ELR (cell line): ENCODE measurements at regions not wholly inside any gene's neighbourhood (a gene's known extent, or its start where the extent isn't known, plus 50 kb on each side); places are given as distances from the start of the nearest gene placed in this dataset.
"Not testable (repeated sequence)": the region's sequence is repeated elsewhere in the genome, so short reads cannot be mapped to it uniquely, and the experiment has no call there.

Experiments used
- DNase-seq: peaks from one replicate; pipeline ENCODE4 v3.0.0-alpha.2; 2015; ENCODE audit warnings: low read depth

DNA sequence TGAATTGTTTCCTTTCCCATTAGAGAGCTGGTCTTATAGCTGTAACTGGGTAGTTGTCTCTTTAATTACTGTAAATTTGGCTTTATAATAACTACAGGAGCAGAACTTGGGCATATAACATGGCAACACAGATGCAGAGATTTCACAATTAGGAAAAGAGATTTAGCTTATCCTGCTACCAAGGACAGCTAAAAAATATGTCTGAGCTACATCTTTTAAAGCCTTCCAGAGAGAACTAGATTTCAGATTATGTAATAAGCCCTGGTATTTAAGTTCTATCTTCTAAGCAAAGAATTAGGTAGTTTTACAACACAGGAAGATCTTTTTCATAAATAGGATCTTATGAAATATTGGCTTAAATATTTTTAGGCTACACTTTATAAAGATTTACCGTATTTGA, 313.8 kb downstream of the S1PR1 start:
- no peak for DNase-seq

- no peak for DNase-seq
Measured at GRCh38 chr1:101566883-101567538, 330.2 kb downstream of the S1PR1 start.

DNA sequence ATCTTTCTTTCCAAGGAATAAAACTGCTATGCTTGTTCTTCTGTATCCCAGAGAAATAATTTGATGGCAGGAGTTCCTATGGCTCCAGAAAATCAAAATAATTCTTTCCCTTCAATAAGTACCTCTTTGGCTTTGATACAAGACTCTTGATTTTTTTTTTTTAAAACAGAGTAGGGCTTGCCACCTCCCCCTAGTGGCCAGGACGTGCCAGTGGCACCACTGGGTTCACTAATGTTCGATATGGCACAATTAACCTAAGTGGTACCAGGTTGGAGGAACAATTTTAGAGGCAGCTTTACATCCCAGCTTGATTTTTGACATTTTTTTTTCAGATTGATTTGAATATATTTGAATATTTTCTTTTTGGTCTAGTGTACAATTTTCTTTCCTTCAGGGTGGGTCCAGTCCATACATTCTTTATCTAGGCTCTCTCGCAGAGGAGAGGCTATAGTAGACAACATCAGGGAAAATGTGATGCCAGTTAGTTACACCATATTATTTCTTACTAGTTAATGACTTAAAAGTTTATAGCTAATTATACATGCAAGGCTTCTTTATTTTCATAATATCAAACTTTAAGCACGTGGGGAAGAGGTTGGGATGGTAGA, 330.9 kb downstream of the S1PR1 start:
- peak; percentile 57 for DNase-seq

DNA sequence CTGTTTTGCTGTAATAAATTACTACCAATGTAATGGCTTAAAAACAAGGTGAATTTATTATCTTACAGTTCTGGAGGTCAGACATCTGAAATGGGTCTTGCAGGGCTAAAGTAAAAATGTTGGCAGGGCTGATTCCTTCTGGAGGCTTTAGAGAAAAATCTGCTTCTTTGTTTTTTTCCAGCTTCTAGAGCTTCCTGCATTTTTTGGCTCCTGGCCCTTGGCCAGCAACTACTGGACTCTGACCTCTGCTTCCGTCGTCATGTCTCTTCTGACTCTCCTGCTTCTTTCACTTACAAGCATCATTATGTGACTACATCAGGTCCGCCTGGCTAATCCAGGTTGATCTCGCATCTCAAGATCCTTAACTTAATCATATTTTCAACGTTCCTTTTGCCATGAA, 350.9 kb downstream of the S1PR1 start:
- peak; percentile 15 for DNase-seq

DNA sequence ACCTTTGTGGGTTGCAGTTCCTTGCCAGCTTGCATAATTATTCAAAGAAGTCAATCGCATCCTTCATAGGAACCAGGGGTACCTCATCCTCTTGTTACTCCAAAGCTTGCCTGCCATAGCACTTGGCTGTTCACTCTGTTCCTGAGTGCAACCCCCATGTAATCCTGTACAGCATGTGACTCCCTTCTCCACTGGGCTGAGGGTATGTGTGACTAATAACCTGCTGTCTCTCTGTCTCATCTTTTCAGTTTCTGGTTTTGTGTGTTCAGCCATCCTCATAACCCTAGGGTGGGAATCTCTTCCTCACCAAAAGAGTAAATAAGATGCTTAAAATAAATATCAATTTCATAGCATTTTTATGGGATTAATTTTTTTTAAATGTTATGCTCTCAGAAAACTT, 351.9 kb downstream of the S1PR1 start:
- peak; percentile 13 for DNase-seq

DNA sequence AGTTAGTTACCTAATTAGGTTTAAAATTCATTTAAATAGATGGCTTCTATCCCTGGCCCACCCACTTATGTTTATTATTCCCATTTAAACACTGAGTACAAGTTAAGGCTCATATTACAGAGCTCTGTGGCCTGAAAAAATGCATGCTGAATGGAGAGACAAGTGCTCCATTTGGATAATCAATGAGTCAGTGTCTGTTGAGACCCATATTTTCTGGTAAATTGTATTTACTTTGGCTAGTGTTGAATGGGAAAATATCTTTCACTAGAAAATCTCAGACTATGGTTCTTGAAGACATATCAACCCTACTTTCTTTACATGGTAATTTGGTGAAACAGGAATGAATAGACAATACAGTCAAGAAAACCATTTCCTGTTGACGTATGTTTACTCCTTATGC, 356.0 kb downstream of the S1PR1 start:
- DNase-seq, result no peak

GRCh38 chr1:101595881-101596374, 359.1 kb downstream of the S1PR1 start:
- DNase-seq, result no peak

DNA sequence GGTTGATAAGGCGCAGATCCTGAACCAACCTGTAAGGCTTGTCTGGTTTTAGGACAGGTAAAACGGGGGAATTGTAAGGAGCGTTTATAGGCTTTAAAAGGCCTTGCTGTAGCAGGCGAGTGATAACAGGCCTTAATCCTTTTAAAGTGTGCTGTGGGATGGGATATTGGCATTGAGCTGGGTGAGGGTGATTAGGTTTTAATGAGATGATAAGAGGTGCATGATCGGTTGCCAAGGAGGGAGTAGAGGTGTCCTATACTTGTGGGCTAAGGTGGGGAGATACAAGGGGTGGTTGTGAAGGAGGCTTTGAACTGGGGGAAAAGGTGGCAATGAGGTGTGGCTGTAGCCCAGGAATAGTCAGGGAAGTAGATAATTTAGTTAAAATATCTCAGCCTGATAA, 363.8 kb downstream of the S1PR1 start:
- DNase-seq, result not testable (repeated sequence)

DNA sequence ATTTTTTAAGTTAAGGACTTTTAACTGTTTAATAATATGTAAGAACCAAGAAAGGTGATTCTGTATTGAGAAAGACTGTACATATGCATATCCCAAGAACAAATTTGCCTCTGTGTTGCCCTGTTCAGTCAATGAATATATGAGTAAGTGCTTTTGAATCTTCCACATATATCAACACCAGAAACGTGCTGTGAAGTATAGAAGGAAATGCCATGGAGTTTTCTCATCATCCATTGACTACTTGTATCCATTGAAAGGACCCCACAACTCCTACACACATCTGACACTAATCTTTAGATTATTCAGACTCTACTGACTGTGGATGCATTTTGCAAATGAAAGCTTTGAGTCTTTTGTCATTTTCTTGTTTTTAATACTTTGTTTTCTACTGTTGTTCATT, 366.9 kb downstream of the S1PR1 start:
- DNase-seq, result peak; percentile 38

DNA sequence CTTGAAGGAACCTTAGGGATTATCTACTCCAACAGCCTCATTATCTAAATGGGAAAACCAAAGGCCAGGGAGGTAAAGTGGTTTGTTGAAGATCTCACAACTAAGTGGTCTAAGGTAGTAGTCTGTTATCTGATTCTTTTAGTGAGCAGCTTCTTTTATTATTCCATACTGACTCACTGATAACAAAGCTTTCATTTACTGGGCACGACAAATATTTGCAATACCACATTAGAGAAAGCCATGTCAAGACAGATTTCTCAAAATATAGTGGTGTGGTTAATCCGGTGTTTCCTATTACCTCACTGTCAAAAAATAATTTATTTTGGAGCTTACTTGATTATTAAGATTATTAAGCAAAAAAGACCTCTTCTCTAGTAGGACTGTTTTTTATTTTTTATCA, 369.1 kb downstream of the S1PR1 start:
- DNase-seq, result no peak

DNA sequence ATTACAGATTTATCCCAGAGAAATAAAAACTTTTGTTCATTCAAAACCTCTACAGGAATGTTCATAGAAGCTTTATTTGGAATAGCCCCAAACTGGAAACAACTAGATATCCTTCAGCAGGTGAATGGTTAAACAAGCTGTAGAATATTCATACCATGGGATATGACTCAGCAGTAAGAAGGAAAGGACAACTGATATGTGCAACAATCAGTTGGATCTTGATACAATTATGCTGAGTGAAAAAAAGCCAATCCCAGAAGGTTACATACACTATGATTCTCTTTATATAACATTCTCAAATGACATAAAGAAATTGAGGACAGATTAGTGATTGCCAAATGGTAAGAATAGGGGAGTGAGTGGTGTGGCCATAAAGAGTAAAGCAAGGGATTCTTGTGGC, 376.7 kb downstream of the S1PR1 start:
- peak; percentile 32 for DNase-seq

- DNase-seq, result no peak
Measured at GRCh38 chr1:101618900-101619299, 377.8 kb downstream of the OLFM3 start.

GRCh38 chr1:101632548-101633272, 364.0 kb downstream of the OLFM3 start:
- no peak for DNase-seq

- DNase-seq, result no peak
Measured at GRCh38 chr1:101645810-101646209, 350.9 kb downstream of the OLFM3 start.

GRCh38 chr1:101652484-101652883, 344.2 kb downstream of the OLFM3 start:
- peak; percentile 4 for DNase-seq

- DNase-seq, result peak; percentile 62
Measured at GRCh38 chr1:101653482-101653946, 343.2 kb downstream of the OLFM3 start.

DNA sequence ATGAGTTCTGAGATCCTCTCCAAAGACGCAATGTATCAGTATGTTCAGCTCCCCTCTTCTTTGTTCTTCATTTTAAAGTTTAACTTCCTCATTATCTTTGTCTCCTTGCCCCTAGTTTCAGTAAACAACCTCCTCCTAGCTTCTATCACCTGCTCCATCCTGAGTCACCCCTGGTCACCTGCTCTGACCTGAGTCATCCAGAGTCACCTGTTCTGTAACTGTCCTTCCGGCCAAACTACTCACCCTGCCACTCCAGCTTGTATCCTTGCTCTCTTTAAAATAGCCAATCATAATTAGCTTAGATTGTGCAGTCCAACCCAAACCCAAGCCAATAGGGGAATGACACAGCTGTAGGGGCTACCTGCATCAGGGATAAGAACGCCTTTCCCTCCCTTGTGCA, 332.0 kb downstream of the OLFM3 start:
- no peak for DNase-seq

- DNase-seq, result no peak
Measured at GRCh38 chr1:101667761-101668160, 329.0 kb downstream of the OLFM3 start.

GRCh38 chr1:101683136-101683535, 313.6 kb downstream of the OLFM3 start:
- DNase-seq, result no peak

DNA sequence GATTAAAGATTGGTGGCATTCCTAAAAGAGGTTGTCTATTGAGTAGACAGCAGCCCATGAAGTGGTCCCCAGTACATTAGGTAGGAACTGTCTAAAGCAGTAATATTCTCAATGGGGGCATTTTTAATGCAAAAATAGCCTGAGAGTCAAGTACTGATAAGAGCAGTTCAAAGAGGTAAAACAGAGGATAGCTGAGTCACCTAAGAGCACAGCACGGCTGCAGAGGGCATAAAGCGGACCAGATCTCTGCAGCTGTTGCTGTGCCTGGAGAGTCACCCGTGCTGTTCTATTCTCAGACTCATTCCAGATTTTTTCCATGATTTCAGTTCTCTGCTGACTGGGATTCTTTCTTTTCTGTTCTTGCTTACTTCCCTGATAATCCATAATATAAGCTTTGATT, 313.2 kb downstream of the OLFM3 start:
- peak; percentile 34 for DNase-seq

- DNase-seq, result peak; percentile 47
Measured at GRCh38 chr1:101697072-101697471, 299.7 kb downstream of the OLFM3 start.

DNA sequence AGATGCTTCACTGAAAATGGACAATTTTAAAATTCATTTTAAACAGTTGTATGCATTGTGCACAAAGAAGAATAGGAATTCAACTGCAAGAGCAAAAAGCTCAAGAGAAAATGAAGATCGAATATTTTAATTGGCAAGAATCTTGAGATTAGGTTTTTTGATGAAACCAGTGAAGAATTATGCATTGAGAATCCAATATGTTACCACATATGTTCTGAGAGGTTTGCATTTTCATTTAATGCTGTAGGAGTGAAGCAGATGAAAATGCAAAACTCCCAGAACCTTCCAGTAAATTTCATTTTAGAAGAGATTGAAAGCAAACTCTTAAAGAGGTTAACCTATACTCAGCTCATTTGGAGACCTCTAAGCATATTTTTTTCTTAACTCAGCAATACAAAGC, 298.0 kb downstream of the OLFM3 start:
- no peak for DNase-seq

- DNase-seq, result no peak
Measured at GRCh38 chr1:101704895-101705294, 291.8 kb downstream of the OLFM3 start.
